T-helper 1 cell (primary cell): ENCODE measurements at regions not wholly inside any gene's neighbourhood (a gene's known extent, or its start where the extent isn't known, plus 50 kb on each side); places are given as distances from the start of the nearest gene placed in this dataset.

Experiments
- DNase-seq, 5 donors: peaks; one replicate each; pipeline ENCODE4 v3.0.0-alpha.2; 2012 to 2020

DNA sequence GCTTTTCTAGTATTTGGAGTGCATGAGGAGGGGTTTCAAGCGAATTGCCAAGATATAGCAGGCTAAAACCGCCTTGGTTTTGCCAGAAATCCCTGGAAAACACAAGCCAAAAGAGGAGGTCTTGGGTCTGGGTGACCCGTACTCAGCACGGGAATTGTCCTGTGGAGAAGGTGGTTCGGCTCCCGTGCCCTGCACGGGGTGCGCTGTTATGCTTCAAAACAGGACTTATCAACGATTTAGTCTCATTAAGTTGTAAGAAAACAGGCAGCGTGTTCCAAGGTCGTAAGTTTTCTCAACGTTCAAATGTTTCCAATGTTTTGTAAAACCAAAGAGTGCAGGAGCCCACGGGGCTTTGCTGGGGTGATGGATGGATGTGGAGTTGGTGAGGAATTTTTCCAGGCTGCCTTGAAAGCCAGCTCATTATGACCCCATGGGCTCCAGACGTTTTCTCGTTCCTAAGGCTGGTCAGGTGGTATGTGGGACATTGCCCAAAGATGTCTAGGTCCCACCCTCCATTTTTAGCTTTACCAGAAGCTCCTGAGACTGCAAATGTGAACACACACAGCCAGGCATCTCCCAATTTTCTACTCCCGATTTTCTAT is 75.4 kb upstream of the CLDN14 start:
- no peak for DNase-seq

DNA sequence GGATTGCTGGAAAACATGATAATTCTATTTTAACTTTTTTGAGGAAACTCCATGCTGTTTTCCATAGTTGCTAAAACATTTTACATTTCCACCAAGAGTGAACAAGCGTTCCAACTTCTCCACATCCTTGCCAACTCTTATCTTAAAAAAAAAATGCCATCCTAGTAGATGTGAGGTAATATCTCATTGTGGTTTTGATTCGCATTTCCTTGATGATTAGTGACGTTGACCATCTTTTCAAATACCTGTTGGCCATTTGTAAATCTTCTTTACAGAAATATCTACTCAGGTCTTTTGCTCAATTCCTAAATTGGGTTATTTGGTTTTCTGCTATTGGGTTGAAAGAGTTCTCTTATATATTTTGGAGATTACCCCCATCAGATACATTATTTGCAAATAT is 77.4 kb upstream of the CLDN14 start:
- DNase-seq: no peak

DNA sequence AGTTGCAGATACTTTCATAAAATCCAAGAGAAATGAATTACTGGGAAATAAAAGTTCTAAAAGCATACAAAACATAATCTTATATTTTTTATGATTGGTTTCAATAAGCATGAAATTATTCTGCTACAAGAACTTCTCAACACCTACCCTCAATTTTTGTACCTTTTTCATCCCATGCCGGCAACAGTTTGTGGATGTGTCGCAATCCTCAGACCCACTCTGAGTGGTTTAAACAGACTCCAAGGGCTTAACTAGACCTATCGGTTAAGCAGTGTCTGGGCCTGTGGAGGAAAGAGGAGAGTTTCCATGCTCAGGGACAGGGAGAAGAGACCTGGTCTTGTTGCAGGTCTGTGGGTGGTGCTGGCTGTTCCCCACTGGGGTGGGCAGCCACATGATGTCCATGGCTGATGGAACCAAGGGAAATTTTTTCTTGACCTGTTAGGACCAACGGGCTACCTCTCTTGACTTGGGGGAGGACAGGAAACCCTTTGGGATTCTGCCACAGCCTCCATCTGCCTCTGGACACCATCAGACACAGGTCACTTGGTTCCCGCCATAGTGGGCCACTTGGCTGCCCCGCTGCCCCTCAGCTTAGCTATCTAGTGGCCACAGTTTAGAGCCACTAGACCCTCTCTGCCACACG is 81.1 kb upstream of the CLDN14 start:
- no peak for DNase-seq

DNA sequence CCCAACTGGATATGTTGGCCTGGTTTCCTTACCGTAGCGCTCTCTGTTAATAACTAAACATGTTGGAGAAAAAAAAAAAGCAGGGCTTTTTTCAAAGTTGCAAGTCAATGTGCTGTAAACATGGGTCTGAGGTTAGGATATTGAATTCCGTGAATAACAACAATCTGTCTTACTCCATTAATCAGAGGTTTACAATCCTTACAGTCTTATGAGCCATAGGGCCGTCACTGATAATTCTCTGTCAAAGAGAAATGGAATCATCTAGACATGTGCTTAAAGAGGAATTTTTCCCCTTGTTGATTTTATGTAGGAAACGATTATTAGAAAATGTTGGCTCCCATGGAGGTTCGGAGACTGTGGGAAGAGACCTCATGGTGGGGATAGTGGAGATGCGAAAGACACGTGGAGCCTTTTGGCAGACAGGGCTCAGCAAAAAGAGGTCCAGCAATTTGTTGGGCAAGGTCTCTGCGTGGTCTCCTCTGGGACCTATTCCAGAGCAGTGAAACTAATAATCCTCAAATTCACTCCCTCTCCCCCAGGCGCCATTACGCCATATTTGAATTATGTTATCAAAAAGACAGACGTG is 83.5 kb upstream of the CLDN14 start:
- DNase-seq: no peak

DNA sequence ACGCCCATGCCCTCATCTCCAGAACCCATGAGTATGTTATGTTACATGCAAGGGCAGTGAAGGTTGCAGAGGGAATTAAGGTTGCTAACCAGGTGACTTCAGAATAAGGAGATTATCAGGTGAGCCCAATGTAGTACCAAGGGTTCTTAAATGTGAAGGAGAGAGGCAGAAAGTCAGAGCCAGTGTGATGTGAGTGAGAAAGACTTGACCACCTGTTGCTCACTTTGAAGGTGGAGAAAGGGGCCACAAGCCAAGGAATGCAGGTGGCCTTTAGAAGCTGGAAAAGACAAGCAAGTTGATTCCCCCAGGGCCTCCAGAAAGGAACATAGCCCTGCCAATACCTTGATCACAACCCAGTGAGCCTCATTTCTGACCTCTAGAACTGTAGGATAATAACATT is 84.7 kb upstream of the CLDN14 start:
- DNase-seq: no peak

DNA sequence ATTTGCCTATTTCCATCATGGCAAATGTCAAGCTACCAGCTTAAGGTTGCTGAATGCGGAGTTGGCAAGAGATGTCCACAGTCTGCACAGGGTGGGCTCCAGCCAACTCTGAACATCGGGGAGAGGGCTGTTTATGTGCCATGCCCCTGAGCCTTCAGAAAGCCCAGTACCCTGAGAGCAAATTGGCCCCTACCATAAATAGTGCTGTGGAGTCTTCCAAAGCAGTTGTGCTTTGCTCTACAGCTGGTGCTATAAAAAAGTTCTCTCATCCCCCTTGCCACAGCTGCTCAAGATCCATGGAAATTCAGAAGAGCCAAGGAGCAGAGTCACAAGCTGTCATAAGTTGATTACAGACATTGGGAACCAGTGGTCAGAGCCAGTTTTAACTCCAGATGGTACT is 85.6 kb upstream of the CLDN14 start:
- DNase-seq: no peak

DNA sequence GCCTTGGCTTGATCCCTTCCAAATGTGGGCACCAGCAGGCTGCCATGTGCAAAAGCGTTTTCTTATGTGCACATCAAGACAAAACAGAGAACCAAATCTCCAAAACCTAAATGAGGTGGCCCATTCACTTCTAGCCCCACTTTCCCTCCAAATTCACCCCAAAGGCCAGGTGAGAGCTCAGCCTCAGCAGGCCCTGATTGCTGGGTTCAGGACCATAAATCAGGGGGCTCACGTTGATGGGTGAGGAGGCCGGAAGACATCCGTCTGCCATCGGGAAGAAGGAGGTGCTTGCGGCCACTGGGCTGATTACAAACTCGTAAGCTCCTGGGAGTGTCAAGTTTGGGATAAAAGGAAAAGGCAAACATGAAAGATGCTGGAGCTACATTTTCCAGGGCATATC is 86.7 kb upstream of the CLDN14 start:
- no peak for DNase-seq

DNA sequence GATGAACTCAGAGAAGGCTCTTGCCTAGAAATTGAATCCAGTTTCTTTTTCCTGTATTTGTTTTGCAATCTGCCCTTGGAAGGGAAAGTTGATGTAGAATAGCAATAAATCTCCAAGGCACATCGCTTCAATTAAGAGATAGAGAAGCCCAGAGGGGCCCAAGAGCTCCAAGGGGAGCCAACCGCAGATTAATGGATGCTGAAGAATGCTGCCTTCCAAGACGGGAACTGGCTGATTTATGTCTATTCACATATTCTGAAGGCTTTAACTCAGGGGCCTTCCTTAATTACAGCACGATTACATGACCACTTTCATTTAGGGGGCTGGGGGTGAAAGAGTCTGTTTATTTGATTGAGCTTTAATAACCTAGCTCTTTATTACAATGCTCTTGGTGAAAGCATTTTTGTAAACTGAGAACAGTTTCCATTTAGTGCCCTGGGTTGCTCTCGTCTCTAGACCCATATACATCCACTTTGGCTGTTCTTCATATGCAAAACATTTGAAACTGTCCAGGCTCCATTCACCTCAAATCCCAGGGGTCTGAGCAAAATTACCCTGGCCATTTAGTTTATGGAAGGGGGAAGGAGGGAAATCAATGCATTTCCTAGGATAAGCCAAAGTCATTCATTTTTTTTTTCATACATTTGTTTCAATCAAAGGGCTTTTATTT is 87.4 kb upstream of the CLDN14 start:
- no peak for DNase-seq

DNA sequence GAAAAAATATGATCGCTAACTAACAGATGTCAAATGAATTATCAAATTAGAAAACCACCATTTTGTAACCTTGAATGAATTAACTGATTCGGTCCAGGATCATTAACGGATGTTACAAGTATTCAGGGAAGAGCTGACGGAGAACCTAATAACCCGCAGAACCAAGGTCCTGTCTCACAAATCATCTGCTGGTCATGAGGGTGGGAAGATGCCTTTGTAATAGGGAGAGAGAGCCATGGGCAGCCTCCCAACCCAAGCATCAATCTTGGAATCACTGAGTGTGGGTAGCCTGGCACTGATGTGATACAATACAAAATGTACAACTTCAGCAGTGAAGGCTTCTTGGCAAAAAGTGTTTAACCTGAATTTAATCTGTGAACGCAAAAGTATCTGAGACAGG is 89.6 kb upstream of the CLDN14 start:
- DNase-seq: no peak

DNA sequence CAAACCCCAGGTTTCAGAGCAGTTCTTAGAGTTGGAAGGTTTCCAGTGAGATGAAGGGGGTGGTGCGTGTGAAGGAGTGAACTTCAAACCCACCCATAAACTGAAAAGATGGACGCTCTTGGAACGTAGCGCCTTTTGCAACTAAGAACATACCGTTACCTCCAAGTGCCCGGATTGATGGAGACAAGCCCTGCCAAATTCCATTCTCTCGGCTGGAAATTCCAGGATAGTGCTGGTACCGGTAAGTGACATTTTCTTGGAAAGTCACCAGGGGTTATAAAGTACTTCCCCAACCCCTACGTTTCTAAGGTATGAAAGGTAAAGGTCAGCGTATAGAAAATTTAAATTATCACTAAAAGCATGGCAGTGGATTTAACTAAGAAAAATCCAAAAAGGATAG is 91.6 kb upstream of the CLDN14 start:
- DNase-seq: no peak

DNA sequence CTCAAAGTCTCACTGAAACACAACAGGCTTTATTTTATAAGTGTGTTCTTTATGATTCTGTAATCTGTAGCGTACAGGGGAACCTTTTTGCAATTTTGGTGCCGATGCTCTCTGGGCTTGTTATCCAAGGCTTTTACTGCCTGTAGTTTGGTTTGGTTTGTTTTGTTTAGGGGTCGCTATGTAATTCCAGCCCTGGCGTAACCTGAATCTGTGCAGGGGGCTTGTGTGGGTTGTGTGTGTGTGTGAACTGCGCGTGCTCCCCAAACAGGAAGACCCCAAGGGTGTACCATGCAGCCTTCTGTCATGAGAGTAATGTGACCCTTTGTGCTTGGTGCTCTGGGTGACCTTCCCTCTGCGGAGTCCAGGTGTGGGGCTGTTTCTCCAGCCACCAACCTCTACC is 92.1 kb upstream of the CLDN14 start:
- no peak for DNase-seq

DNA sequence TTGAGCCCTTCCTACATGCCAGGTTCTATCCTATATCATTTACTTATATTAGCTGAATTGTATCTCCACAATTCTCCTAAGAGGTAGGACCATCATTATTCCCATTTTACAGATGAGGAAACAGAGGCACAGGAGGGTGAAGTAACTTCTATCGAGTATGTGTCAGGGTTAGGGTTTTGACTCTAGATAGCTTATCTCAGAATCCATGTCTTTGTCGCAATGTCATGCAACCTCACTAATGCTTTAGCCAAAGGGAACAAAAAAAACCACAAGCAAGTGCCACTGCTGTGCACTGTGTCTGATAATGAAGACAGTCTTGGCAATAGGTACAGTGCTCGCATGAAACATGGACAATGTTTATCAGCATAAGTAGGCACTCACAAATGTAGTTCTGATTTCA is 95.4 kb upstream of the CLDN14 start:
- DNase-seq: no peak

DNA sequence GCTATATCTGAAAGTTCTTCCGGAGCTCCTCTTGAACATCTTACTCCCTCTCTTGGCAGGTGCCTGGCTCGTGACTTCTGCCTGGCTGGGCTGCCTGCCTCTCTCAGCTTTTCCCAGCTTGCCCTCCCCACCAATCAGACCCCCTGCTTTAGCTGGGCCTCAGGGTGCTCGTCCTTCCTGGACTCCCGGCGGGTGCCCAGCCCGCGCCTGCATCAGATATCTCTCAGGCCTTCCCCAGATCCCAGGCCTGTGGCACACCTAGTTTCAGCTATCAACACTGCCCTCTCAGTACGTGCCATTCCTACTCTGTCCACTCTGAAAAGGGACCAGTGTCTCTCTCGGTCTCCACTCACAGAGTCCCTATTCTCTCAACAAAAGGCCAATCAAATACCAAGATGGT is 96.5 kb upstream of the CLDN14 start:
- DNase-seq: no peak

DNA sequence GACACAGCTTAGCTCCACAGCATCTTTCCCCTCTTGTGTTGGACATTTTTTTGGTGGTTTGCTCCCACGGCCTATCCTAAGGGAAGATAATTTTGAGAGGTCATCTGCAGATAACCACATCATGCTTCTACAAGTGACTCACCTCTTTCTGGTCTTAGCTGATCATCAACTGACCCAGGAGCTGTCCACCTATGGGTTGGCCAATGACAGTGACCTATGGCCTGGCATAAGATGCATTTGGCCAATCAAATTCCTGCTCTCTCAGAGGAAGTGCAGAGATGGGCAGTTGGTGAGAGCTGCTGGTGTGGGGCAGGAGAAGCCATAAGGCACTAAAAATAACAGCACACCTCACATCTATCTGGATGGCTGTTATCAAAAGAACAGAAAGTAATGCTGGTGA is 100.0 kb upstream of the CLDN14 start:
- DNase-seq: no peak

DNA sequence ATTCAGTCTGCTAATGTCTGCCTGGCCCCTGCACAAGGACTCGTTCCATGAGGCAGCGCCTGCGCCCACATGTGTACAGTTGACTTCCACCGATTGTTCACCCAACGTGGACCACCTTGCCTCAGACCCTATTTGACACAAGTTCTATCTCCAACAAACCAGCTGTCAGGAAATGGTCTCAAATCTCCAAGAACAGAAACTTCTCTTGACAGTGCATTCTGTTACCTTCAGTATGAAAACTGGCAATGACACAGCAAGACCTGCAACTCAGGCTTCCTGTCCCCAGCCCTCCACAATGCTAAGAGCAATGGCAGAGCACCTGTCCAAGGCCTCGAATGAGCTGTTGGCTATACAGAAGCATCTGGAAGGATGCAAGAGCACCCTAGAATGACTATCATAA is 102.3 kb upstream of the CLDN14 start:
- DNase-seq: no peak

DNA sequence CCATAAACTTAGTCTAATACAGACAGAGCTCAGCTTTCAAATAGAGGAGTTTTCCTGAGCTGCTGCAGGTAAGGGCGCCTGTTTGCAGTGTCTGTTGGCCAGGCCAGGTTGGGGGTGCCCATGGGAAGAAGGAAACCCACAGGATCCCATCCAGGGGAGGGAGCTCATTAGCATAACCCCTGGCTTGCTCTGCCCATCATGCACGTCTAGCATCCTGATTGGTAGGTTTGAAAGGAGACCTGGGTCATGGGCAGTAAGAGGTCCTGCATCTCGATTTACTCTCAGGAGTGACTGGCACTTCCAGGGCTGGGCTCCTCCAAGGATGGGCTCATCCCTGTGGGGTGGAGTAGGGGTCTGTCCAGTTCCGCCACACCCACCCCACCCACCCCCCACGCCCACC is 103.7 kb upstream of the CLDN14 start:
- no peak for DNase-seq

DNA sequence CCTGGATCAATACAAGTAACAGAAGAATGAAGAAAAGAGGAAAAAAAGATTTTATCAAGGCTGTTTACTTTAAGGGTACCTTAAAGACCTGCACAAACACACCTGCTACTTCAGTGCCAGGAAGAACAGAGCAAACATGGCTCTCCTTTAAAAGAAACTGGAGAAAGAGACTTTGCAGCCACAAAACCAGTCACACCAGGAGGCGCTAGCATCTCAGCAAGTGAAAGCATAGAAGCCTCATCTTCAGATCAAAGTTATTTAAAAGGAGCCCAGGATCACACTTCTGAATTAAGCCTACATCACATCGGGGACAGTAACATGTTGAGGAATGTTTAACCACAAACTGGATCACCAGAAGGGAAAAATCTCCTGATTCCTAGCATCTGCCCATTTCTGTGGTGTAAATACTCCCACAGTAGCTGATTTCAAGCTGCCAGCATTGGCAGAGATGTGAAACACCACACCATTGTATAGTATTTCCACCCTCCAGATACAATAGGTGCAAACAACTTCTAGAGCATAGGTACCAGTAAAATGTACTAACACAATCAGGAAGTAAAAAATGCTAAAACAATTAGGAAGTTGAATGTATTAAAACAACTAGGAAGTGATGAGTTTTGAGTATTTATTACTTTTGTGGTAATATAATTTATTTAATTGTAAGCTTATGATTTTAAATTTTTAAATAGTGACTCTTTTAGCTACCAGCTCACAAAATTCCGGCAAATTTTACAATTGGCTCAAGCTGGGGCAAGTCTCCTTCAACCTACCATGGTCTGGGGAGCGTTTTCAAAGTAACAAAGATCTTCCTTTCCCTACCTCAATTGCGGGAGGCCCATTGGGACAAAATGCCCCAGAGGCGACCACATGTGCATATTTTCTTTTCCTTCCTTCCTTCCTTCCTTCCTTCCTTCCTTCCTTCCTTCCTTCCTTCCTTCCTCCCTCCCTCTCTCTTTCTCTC is 105.3 kb upstream of the CLDN14 start:
- no peak for DNase-seq

DNA sequence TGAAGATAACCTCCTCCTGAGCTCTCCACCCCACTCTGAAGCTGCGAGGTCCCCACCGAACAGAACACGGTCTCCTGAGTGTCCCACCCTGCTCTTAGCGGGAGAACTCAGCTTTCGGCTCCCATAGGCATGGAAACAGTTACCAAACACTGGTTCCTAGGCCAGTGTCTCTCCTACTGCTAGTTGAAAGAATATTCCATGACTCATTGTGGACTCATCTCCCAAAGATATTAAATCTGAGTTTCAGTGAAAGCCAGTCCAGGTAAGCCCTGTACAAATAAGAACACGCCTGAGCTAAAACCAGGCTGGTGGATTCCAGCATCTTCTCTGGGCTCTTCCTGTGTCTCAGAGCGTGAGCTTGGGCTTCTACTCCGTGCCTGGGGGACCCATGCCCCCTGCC is 107.5 kb upstream of the CLDN14 start:
- DNase-seq: no peak

DNA sequence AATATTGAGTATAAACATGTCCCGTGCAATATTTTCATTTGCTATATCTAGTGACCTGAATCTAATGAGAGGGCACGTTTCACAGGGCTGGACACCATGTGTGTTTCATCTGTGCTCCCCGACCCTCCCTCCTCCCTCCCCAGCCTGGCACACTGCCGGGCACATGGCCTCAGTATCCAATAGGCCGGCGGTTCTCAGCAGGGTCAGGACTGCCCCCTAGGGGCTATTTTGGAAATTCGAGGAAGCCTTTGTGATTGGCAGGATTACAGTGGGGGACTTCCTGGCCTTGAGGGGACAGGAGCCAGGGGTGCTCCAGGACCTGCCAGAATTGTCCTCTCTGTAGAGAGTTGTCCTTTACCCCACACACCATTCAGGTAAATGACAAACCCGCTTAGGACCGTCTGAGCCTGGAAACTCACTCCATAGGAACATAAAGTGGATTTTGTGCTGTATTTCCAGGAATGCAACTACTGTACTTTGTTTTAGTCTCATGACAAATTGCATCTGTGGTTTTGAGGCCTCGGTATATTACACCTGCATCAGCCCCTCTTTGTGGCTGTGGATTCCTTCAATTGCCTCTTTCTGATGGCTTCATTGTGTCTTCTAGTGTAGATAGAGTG is 109.5 kb upstream of the SIM2 start:
- DNase-seq: peak in 1 of 5 donors; percentile 8

DNA sequence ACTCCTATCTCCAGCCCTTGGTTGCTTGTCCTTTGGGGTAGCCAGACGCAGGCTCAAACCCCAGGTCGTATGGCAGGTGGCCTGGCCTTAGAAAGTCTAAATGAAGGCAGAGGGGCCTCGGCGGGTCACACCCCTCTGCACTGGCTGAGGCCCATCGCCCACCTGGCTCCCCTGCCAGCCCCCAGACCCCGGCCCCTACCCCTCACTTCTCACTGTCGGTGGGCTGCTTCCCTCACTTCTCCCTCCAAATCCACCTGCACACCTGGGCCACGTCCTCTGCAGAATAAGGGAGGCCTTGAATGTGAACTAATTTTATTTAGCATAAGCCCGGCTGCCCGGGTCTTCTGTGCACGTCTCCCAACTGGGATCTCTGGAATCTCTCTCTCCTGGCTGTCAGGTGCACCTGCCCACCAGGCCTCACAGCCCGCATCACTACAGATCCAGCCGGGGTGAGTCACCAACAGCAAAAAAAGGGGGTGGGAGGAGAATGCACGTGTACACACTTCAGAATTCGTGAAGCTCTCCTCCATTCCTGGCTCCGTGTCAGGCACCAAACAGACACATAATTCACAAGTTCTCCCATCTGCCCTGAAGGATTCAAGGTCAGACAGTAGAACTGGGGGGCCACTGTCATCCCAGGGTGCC is 107.5 kb upstream of the SIM2 start:
- DNase-seq: no peak

DNA sequence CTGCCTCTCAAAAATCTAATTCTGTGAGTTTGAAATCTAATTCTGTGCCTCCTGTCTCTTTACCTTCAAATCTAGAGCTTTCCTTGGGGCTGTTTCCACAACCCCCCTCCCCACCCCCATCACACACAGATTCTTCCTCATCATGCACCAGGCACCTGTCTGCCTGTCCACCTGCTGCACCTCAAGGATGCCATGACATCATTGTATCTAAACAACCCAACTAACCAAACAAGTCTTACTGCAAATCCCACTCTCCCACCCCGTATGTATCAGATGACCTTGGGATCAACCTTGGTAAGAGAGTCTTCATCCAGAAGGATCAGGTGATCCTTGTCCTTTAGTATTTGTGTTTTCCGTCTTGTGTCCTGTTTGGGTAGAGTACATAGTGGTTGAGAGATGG is 102.7 kb upstream of the SIM2 start:
- no peak for DNase-seq

DNA sequence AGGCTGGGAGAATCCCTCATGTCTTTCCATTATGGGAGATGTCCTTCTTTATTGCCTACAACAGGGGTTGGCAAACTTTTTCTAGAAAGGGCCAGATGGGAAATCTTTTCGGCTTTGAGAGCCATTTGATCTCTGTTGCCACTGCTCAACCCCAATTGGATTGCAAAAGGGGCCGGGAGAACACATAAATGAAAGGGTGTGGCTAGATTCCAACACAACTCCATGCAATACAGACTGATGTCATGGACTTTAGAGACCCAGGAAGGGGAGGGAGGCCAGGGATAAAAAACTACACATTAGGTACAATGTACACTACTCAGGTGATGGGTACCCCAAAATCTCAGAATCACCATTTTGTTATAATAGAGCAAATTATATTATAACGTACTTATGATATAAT is 97.6 kb upstream of the SIM2 start:
- no peak for DNase-seq
